ENCODE measurements at regions not wholly inside any gene's neighbourhood (a gene's known extent, or its start where the extent isn't known, plus 50 kb on each side); places are given as distances from the start of the nearest gene placed in this dataset.

DNA sequence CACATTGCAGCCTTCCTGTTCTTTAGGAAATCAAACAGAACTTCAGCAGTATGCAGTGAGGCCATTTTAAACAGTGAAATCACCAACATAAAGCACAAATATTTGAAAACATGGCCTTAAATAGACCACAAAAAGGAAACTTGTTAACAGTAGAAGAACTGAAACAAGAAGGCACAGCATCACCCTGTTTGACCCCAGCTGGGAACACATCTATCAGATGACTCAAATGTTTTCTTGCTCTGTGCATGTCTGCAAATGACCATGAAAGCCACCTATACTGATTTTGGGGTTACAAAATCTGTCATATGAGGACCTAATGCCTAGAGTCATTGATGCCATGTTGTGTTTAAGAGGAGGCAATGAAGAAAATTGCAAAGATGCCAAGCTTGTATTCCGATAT, 123.8 kb upstream of the ADGRF1 start:
- TF ChIP-seq GATA2 (IDR thresholded peaks at IDR 0.05; ENCODE audit: low read depth, low read length) (no peak), GATA3 (IDR thresholded peaks at IDR 0.05; ENCODE audit: low read depth, low read length) (no peak)
